ENCODE measurements at regions not wholly inside any gene's neighbourhood (a gene's known extent, or its start where the extent isn't known, plus 50 kb on each side); places are given as distances from the start of the nearest gene placed in this dataset.

DNA sequence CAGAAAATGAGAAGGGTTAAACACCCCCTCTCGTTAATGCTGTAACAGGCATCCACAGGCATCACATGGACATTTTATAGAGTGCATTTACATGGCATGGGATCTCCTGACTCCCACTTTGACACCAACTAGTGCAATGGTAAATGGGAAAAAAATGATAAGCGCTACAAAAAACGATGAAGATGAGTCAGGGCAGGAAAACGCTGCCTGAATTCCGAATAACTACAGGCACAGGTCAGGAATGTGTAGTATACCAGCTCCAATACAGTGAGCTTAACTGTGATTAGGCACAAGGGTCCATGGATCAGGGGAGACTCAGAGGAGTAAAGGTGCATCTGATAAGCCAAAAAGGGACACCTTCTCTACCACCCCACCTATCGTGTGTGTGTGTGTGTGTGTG lies 223.6 kb downstream of the FOXO1 start:
- ATAC-seq (replicated peaks; ENCODE audit: extremely low read depth, poor library complexity, severe bottlenecking) (no peak), DNase-seq (ENCODE audit: low spot score in 2 of 2) (no peak)
- H3K36me3 Mint-ChIP-seq (ENCODE audit: insufficient read depth) = peaks cover 1% of the 10 kb centered on the region
- H3K4me1 Mint-ChIP-seq = peaks cover 30% of the 10 kb centered on the region
- H3K27ac Mint-ChIP-seq (ENCODE audit: low read depth) = no peak overlapping the region
- no peaks in the 10 kb centered on the region for H3K9me3 Mint-ChIP-seq
- no peak overlapping the region for H3K4me3 Mint-ChIP-seq
- no peaks in the 10 kb centered on the region for H3K27me3 Mint-ChIP-seq

- no peaks in the 10 kb centered on the region for H3K36me3 Mint-ChIP-seq (ENCODE audit: insufficient read depth)
- no peaks in the 10 kb centered on the region for H3K9me3 Mint-ChIP-seq
- peaks cover 19% of the 10 kb centered on the region for H3K4me1 Mint-ChIP-seq
- H3K27me3 Mint-ChIP-seq = no peaks in the 10 kb centered on the region
- ATAC-seq (replicated peaks; ENCODE audit: extremely low read depth, poor library complexity, severe bottlenecking) = no peak
- no peak for DNase-seq (ENCODE audit: low spot score in 2 of 2)
- H3K4me3 Mint-ChIP-seq = no peak overlapping the region
- no peak overlapping the region for H3K27ac Mint-ChIP-seq (ENCODE audit: low read depth)
Observed at GRCh38 chr13:40444241-40444640, 222.2 kb downstream of the FOXO1 start.

GRCh38 chr13:40445557-40445990 lies 220.9 kb downstream of the FOXO1 start:
- Mint-ChIP-seq H3K27ac (ENCODE audit: low read depth) (peak overlapping the region; percentile 24), H3K4me3 (peak overlapping the region; percentile 21), H3K36me3 (ENCODE audit: insufficient read depth) (no peaks in the 10 kb centered on the region), H3K9me3 (peaks cover 5% of the 10 kb centered on the region), H3K27me3 (no peaks in the 10 kb centered on the region), H3K4me1 (peaks cover 13% of the 10 kb centered on the region)
- peak; percentile 62 for ATAC-seq (replicated peaks; ENCODE audit: extremely low read depth, poor library complexity, severe bottlenecking)
- DNase-seq (ENCODE audit: low spot score in 2 of 2) = no peak

- Mint-ChIP-seq H3K4me1 (peaks cover 13% of the 10 kb centered on the region), H3K36me3 (ENCODE audit: insufficient read depth) (no peaks in the 10 kb centered on the region), H3K27me3 (no peaks in the 10 kb centered on the region), H3K4me3 (no peak overlapping the region), H3K9me3 (peaks cover 5% of the 10 kb centered on the region), H3K27ac (ENCODE audit: low read depth) (no peak overlapping the region)
- DNase-seq (ENCODE audit: low spot score in 2 of 2) (no peak), ATAC-seq (replicated peaks; ENCODE audit: extremely low read depth, poor library complexity, severe bottlenecking) (no peak)
Observed at GRCh38 chr13:40446365-40446764, 220.1 kb downstream of the FOXO1 start.

DNA sequence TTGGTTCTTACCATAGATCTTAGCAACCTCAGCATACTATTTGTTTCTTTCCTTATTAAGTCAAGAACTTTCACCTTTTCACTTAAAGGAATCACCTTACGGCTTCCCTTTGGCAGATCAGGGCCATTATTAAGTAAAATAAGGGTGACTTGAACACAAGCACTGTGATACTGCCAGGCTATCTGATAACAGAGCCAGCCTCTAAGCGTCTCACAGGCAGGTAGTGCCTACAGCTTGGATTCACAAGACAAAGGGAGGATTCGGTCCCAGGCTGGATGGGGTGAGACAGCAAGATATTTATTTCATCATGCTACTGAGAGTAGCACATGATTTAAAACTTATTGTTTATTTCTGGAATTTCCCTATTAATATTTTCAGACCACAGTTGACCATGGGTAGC lies 218.6 kb downstream of the FOXO1 start:
- Mint-ChIP-seq H3K9me3 (peaks cover 5% of the 10 kb centered on the region), H3K4me1 (peaks cover 13% of the 10 kb centered on the region), H3K4me3 (no peak overlapping the region), H3K36me3 (ENCODE audit: insufficient read depth) (no peaks in the 10 kb centered on the region), H3K27me3 (no peaks in the 10 kb centered on the region), H3K27ac (ENCODE audit: low read depth) (no peak overlapping the region)
- DNase-seq (ENCODE audit: low spot score in 2 of 2) = no peak
- ATAC-seq (replicated peaks; ENCODE audit: extremely low read depth, poor library complexity, severe bottlenecking) = no peak

GRCh38 chr13:40452038-40452666 lies 214.3 kb downstream of the FOXO1 start:
- Mint-ChIP-seq H3K27ac (ENCODE audit: low read depth) (no peak overlapping the region), H3K9me3 (peaks cover 5% of the 10 kb centered on the region)

DNA sequence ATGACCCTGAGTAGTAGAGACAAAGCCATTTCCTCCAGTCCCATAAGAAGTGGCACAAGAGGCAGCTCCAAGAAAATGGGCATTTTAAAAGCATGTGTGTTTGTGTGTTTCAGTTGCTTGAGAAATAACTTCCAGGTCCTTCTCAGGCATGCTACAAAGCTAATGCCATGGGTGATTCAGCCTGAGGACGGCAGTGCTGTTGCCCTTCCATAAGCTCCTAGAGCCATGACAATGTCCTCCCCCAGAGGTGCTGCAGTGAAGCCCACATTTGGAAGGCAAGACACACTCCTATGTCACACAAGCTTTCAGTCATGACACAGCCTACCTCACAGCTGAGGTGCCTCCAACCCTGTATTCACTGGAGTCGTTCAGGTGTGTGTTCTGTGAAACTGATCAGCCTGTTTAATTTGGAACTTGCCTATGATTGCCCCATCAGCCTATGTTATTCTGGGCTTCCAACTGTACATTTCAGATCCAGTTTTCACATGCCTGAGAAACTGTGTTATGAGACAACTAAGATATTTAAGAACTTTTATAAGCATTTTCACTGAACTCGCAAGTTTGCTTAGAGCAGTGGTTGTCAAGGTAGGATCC lies 213.6 kb downstream of the FOXO1 start:
- peaks cover 7% of the 10 kb centered on the region for H3K4me1 Mint-ChIP-seq
- ATAC-seq (replicated peaks; ENCODE audit: extremely low read depth, poor library complexity, severe bottlenecking) = no peak
- H3K9me3 Mint-ChIP-seq = peaks cover 5% of the 10 kb centered on the region
- no peak overlapping the region for H3K4me3 Mint-ChIP-seq
- no peaks in the 10 kb centered on the region for H3K36me3 Mint-ChIP-seq (ENCODE audit: insufficient read depth)
- no peaks in the 10 kb centered on the region for H3K27me3 Mint-ChIP-seq
- no peak for DNase-seq (ENCODE audit: low spot score in 2 of 2)
- no peak overlapping the region for H3K27ac Mint-ChIP-seq (ENCODE audit: low read depth)

More at GRCh38 chr13:40452038-40452666, 214.3 kb downstream of the FOXO1 start:
- DNase-seq (ENCODE audit: low spot score in 2 of 2) = no peak
- no peak for ATAC-seq (replicated peaks; ENCODE audit: extremely low read depth, poor library complexity, severe bottlenecking)
- Mint-ChIP-seq H3K36me3 (ENCODE audit: insufficient read depth) (no peaks in the 10 kb centered on the region), H3K27me3 (no peaks in the 10 kb centered on the region), H3K4me1 (peaks cover 2% of the 10 kb centered on the region), H3K4me3 (no peak overlapping the region)

DNA sequence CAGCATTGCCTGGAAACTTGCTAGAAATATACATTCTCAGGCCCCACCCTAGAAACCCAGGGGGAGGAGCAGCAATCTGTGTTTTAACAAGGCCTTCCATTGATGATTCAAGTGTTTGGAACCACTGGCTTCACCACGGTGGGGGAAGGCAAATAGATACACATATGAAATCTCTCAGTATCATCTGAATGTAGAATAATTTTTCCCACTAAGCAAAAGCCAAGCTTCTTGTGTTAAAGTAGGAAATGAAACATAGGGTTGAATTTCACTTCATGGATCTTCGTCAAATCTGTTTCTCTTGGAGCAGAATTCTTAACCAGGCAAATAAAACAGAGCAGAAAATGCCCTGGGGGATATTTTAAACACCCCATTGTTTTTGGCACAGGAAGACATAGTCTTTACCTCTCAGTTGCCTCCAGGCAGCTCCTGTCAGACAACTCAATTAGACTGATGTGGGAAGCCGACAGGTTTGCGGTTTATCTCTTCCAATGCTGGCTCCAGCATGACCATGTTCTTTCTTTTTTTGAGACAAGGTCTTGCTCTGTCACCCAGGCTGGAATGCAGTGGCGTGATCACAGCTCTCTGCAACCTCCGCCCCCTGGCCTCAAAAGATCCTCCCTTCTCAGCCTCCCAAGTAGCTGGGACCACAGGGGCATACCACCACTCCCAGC lies 213.0 kb downstream of the FOXO1 start:
- Mint-ChIP-seq H3K4me1 (peaks cover 7% of the 10 kb centered on the region), H3K9me3 (peaks cover 5% of the 10 kb centered on the region), H3K27ac (ENCODE audit: low read depth) (no peak overlapping the region), H3K4me3 (no peak overlapping the region), H3K27me3 (no peaks in the 10 kb centered on the region), H3K36me3 (ENCODE audit: insufficient read depth) (no peaks in the 10 kb centered on the region)
- ATAC-seq (replicated peaks; ENCODE audit: extremely low read depth, poor library complexity, severe bottlenecking) = no peak
- no peak for DNase-seq (ENCODE audit: low spot score in 2 of 2)

DNA sequence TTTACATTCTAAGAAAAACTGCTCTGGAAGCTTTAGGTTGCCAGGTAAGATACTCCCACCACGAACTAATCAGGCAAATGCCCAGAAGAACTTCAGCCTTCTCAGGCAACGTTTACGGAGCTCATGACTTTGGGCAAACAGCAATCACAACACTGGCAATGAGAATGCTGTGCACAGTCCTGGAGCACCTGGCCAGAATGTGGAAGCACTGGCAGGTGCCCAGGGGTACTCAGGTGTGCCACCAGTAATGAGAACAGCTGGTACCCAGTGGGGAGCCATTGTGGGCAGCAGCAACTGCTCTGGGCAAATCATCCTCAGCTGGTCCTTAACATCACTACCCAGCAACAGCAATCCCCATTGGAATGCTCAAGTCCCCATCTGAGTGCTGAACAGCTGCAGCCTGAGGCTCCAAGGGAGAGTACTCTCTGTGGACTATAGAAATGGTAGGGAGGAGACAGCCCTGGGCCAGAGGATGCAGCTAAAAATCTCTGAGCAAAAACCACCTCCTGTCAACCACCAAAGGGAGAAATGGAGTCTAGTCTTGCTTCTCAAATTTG lies 210.0 kb downstream of the FOXO1 start:
- Mint-ChIP-seq H3K9me3 (no peaks in the 10 kb centered on the region), H3K36me3 (ENCODE audit: insufficient read depth) (no peaks in the 10 kb centered on the region), H3K27ac (ENCODE audit: low read depth) (no peak overlapping the region), H3K4me1 (peaks cover 7% of the 10 kb centered on the region), H3K4me3 (no peak overlapping the region), H3K27me3 (no peaks in the 10 kb centered on the region)
- DNase-seq (ENCODE audit: low spot score in 2 of 2) (no peak), ATAC-seq (replicated peaks; ENCODE audit: extremely low read depth, poor library complexity, severe bottlenecking) (no peak)

DNA sequence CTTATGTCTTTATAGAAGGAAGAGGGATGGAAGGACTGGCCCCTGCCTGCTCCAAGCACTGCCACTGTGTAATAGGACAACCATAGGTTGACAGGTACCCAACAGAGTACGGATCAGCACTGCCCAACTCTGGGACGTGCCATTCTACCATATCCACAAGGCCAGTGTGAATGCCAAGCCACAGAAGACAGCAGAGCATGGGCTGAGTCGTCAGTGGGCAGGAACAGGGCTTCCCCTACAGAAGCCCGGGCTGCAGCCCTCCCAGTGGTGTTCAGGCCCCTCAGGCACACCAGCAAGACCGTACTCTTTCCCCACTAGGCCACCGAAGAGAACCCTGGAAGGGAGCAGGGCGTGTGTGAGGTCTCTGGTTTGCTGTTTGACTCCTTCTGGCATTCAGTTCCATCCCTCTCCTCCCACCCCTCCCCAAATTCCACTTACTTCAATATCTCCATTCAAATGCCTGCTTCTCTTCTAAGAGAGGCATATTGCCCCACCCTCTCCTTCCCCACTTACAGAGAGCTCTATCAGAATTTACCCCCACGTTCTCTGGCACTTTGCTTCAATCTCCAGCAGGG lies 209.4 kb downstream of the FOXO1 start:
- H3K36me3 Mint-ChIP-seq (ENCODE audit: insufficient read depth) = no peaks in the 10 kb centered on the region
- DNase-seq (ENCODE audit: low spot score in 2 of 2) (no peak), ATAC-seq (replicated peaks; ENCODE audit: extremely low read depth, poor library complexity, severe bottlenecking) (no peak)
- H3K27ac Mint-ChIP-seq (ENCODE audit: low read depth) = no peak overlapping the region
- peaks cover 7% of the 10 kb centered on the region for H3K4me1 Mint-ChIP-seq
- no peaks in the 10 kb centered on the region for H3K9me3 Mint-ChIP-seq
- H3K4me3 Mint-ChIP-seq = no peak overlapping the region
- no peaks in the 10 kb centered on the region for H3K27me3 Mint-ChIP-seq

- ATAC-seq (replicated peaks; ENCODE audit: extremely low read depth, poor library complexity, severe bottlenecking) (no peak), DNase-seq (ENCODE audit: low spot score in 2 of 2) (no peak)
- Mint-ChIP-seq H3K4me1 (peaks cover 7% of the 10 kb centered on the region), H3K4me3 (no peak overlapping the region), H3K9me3 (no peaks in the 10 kb centered on the region), H3K27ac (ENCODE audit: low read depth) (no peak overlapping the region), H3K36me3 (ENCODE audit: insufficient read depth) (no peaks in the 10 kb centered on the region), H3K27me3 (no peaks in the 10 kb centered on the region)
Observed at GRCh38 chr13:40457929-40458719, 208.3 kb downstream of the FOXO1 start.

- DNase-seq (ENCODE audit: low spot score in 2 of 2) = no peak
- H3K4me1 Mint-ChIP-seq = peaks cover 7% of the 10 kb centered on the region
- H3K4me3 Mint-ChIP-seq = no peak overlapping the region
- ATAC-seq (replicated peaks; ENCODE audit: extremely low read depth, poor library complexity, severe bottlenecking) = no peak
- no peaks in the 10 kb centered on the region for H3K27me3 Mint-ChIP-seq
- H3K36me3 Mint-ChIP-seq (ENCODE audit: insufficient read depth) = no peaks in the 10 kb centered on the region
- H3K9me3 Mint-ChIP-seq = no peaks in the 10 kb centered on the region
- no peak overlapping the region for H3K27ac Mint-ChIP-seq (ENCODE audit: low read depth)
Observed at GRCh38 chr13:40458720-40458990, 207.8 kb downstream of the FOXO1 start.

Measured in central memory CD8-positive, alpha-beta T cell (primary cell).